ENCODE measurements at regions not wholly inside any gene's neighbourhood (a gene's known extent, or its start where the extent isn't known, plus 50 kb on each side); places are given as distances from the start of the nearest gene placed in this dataset.

GRCh38 chr13:107376341-107377125, 808.6 kb upstream of the ARGLU1 start:
- WGBS = 77% methylated on average over 6 of the region's 6 CpGs
- DNase-seq (ENCODE audit: low spot score in 2 of 2) = no peak
- Histone ChIP-seq H3K27me3 (no peaks in the 10 kb centered on the region), H3K9me3 (no peaks in the 10 kb centered on the region), H3K4me1 (peaks cover 3% of the 10 kb centered on the region), H3K27ac (no peak overlapping the region), H3K4me3 (no peak overlapping the region), H3K36me3 (no peaks in the 10 kb centered on the region)
- TF ChIP-seq POLR2A (IDR thresholded peaks at IDR 0.05) (no peak), POLR2AphosphoS5 (IDR thresholded peaks at IDR 0.05) (no peak), EP300 (IDR thresholded peaks at IDR 0.05) (no peak), CTCF (IDR thresholded peaks at IDR 0.05) (no peak)

- WGBS = 59% methylated on average over 4 of the region's 4 CpGs
- H3K27me3 ChIP-seq = no peaks in the 10 kb centered on the region
- H3K4me3 ChIP-seq = no peak overlapping the region
- H3K27ac ChIP-seq = no peak overlapping the region
- no peaks in the 10 kb centered on the region for H3K36me3 ChIP-seq
- DNase-seq (ENCODE audit: low spot score in 2 of 2) = no peak
- TF ChIP-seq CTCF (IDR thresholded peaks at IDR 0.05) (no peak), POLR2A (IDR thresholded peaks at IDR 0.05) (no peak), POLR2AphosphoS5 (IDR thresholded peaks at IDR 0.05) (no peak)
- peaks cover 3% of the 10 kb centered on the region for H3K4me1 ChIP-seq
- H3K9me3 ChIP-seq = no peaks in the 10 kb centered on the region
Observed at GRCh38 chr13:107375701-107376340, 807.9 kb upstream of the ARGLU1 start.

- Histone ChIP-seq H3K9me3 (no peaks in the 10 kb centered on the region), H3K27me3 (no peaks in the 10 kb centered on the region), H3K27ac (no peak overlapping the region), H3K4me1 (peaks cover 3% of the 10 kb centered on the region), H3K36me3 (no peaks in the 10 kb centered on the region), H3K4me3 (no peak overlapping the region)
- 90% methylated on average over 2 of the region's 2 CpGs for WGBS
- TF ChIP-seq CTCF (IDR thresholded peaks at IDR 0.05) = no peak
- no peak for TF ChIP-seq EP300 (IDR thresholded peaks at IDR 0.05)
- no peak for TF ChIP-seq POLR2A (IDR thresholded peaks at IDR 0.05)
- TF ChIP-seq POLR2AphosphoS5 (IDR thresholded peaks at IDR 0.05) = no peak
- DNase-seq (ENCODE audit: low spot score in 2 of 2) = no peak
Observed at GRCh38 chr13:107374038-107374437, 806.1 kb upstream of the ARGLU1 start.

GRCh38 chr13:107373551-107373950, 805.6 kb upstream of the ARGLU1 start:
- no peaks in the 10 kb centered on the region for H3K36me3 ChIP-seq
- TF ChIP-seq CTCF (IDR thresholded peaks at IDR 0.05) = peak in 1 of 2 donors; percentile 9
- no peak for TF ChIP-seq EP300 (IDR thresholded peaks at IDR 0.05)
- H3K4me1 ChIP-seq = peaks cover 3% of the 10 kb centered on the region
- WGBS = 17% methylated on average over 3 of the region's 3 CpGs
- H3K4me3 ChIP-seq = no peak overlapping the region
- no peak overlapping the region for H3K27ac ChIP-seq
- no peak for DNase-seq (ENCODE audit: low spot score in 2 of 2)
- H3K27me3 ChIP-seq = no peaks in the 10 kb centered on the region
- H3K9me3 ChIP-seq = no peaks in the 10 kb centered on the region

GRCh38 chr13:107370015-107370785, 802.3 kb upstream of the ARGLU1 start:
- Histone ChIP-seq H3K4me3 (no peak overlapping the region), H3K36me3 (no peaks in the 10 kb centered on the region), H3K27ac (no peak overlapping the region), H3K9me3 (no peaks in the 10 kb centered on the region), H3K27me3 (no peaks in the 10 kb centered on the region), H3K4me1 (no peaks in the 10 kb centered on the region)
- no peak for DNase-seq (ENCODE audit: low spot score in 2 of 2)
- WGBS = 42% methylated on average over 7 of the region's 7 CpGs
- no peak for TF ChIP-seq POLR2AphosphoS5 (IDR thresholded peaks at IDR 0.05)
- TF ChIP-seq POLR2A (IDR thresholded peaks at IDR 0.05) = no peak
- TF ChIP-seq EP300 (IDR thresholded peaks at IDR 0.05) = no peak
- TF ChIP-seq CTCF (IDR thresholded peaks at IDR 0.05) = no peak
